ENCODE measurements at regions not wholly inside any gene's neighbourhood (a gene's known extent, or its start where the extent isn't known, plus 50 kb on each side); places are given as distances from the start of the nearest gene placed in this dataset.
"Not testable (repeated sequence)": the region's sequence is repeated elsewhere in the genome, so short reads cannot be mapped to it uniquely, and the experiment has no call there.

DNA sequence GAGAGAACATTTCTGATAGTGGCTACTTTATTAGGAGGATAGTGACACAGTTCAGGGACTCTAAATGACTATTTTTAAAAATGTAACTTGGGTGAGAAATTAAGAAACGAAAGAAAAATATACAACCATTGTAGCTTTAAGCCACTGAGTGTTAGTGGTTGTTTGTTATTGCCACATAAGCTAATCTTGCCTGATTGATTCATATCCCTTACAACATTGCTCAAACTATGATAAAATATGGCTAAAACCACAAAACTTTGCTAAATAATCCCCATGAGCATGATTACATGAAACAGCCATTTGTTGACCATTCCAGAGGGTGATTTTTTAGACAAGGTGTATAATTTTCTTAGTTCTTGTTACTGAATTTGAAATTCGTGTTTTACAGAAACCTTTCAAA, 343.4 kb downstream of the SLITRK5 start:
- Histone ChIP-seq H3K36me3 (replicated peaks; ENCODE audit: low read depth, low read length) (no peaks in the 10 kb centered on the region), H3K4me1 (ENCODE audit: low read length) (no peaks in the 10 kb centered on the region), H2AFZ (ENCODE audit: low read depth, low read length) (no peak overlapping the region)

GRCh38 chr13:88022431-88023208, 351.4 kb downstream of the SLITRK5 start:
- Histone ChIP-seq H3K27ac (ENCODE audit: low read length) (no peak overlapping the region), H3K36me3 (replicated peaks; ENCODE audit: low read depth, low read length) (no peaks in the 10 kb centered on the region), H3K9ac (ENCODE audit: low read length) (no peak overlapping the region), H2AFZ (ENCODE audit: low read depth, low read length) (no peak overlapping the region), H3K27me3 (ENCODE audit: low read depth, low read length) (no peaks in the 10 kb centered on the region), H3K9me3 (ENCODE audit: insufficient read depth, low read length) (peaks cover 9% of the 10 kb centered on the region; the same call in 1 of the 2 replicates), H4K20me1 (ENCODE audit: insufficient read depth, low read length) (no peaks in the 10 kb centered on the region), H3K79me2 (ENCODE audit: low read length) (no peaks in the 10 kb centered on the region), H3K4me2 (ENCODE audit: low read length) (no peak overlapping the region), H3K4me3 (ENCODE audit: low read length) (no peak overlapping the region), H3K4me1 (ENCODE audit: low read length) (no peaks in the 10 kb centered on the region)
- no peak for TF ChIP-seq EZH2phosphoT487 (IDR thresholded peaks at IDR 0.05; ENCODE audit: low read depth)
- no peak for TF ChIP-seq CTCF (IDR thresholded peaks at IDR 0.05; ENCODE audit: low read depth, low read length)

More for the DNA sequence above, 343.4 kb downstream of the SLITRK5 start:
- Histone ChIP-seq H3K4me2 (ENCODE audit: low read length) (no peak overlapping the region), H3K27me3 (ENCODE audit: low read depth, low read length) (no peaks in the 10 kb centered on the region), H3K9me3 (ENCODE audit: insufficient read depth, low read length) (no peaks in the 10 kb centered on the region), H3K79me2 (ENCODE audit: low read length) (no peaks in the 10 kb centered on the region), H3K27ac (ENCODE audit: low read length) (no peak overlapping the region), H3K4me3 (ENCODE audit: low read length) (no peak overlapping the region), H3K9ac (ENCODE audit: low read length) (no peak overlapping the region), H4K20me1 (ENCODE audit: insufficient read depth, low read length) (no peaks in the 10 kb centered on the region)
- TF ChIP-seq EZH2phosphoT487 (IDR thresholded peaks at IDR 0.05; ENCODE audit: low read depth) (no peak), CTCF (IDR thresholded peaks at IDR 0.05; ENCODE audit: low read depth, low read length) (no peak)

DNA sequence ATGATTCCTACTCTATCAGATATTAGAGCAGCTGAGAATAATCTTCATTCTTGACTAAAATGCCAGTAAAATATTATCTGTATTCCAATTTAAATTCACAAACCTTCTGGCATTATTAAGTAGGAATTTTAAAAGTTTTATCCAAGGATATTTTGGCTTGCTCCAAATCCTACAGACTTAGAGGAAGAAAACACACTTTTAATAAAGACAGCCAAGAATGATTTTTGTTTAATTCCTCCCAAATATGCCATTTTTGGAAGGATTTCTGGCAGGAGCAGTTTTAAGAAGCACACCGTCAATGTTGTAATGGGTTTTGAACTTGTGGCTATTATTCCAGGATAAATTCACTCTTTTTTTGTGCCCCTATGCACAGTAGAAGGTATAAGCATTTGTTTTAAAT, 355.1 kb downstream of the SLITRK5 start:
- no peak for TF ChIP-seq EZH2phosphoT487 (IDR thresholded peaks at IDR 0.05; ENCODE audit: low read depth)
- no peak for TF ChIP-seq CTCF (IDR thresholded peaks at IDR 0.05; ENCODE audit: low read depth, low read length)
- no peak overlapping the region for H3K4me2 ChIP-seq (ENCODE audit: low read length)
- no peaks in the 10 kb centered on the region for H3K27me3 ChIP-seq (ENCODE audit: low read depth, low read length)
- H3K4me1 ChIP-seq (ENCODE audit: low read length): no peaks in the 10 kb centered on the region
- H2AFZ ChIP-seq (ENCODE audit: low read depth, low read length): no peak overlapping the region
- H3K4me3 ChIP-seq (ENCODE audit: low read length): no peak overlapping the region
- no peak overlapping the region for H3K9ac ChIP-seq (ENCODE audit: low read length)
- 0 out of 2 replicates have a peak, but pooled peaks cover 5% of the 10 kb centered on the region for H3K9me3 ChIP-seq (ENCODE audit: insufficient read depth, low read length)
- H3K27ac ChIP-seq (ENCODE audit: low read length): no peak overlapping the region
- no peaks in the 10 kb centered on the region for H3K36me3 ChIP-seq (replicated peaks; ENCODE audit: low read depth, low read length)
- H3K79me2 ChIP-seq (ENCODE audit: low read length): no peaks in the 10 kb centered on the region
- no peaks in the 10 kb centered on the region for H4K20me1 ChIP-seq (ENCODE audit: insufficient read depth, low read length)

DNA sequence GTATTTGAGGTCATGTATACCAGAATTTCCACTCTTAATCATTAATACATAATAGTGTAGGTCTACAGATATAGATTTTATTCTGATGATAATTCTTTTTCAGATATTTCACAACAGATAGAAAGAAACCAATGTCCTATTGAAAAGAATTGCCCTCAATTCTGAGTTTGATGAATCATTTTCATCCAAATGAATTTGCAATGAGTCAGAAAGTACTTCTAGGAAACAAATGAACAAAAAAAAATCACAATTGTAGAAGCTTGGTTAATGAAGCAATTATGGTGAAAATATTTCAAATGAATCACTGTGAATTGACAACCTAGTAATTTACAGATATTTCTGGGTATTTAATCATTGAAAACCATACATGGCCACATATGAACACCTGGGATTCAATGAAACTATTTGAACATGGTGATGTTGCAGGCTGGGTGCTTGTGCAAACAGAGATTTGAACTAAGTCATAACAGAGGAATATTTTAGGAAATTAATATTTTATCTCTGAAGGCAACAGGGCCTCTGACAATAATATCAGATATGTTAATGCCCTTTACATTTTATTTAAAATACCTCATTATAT, 360.9 kb downstream of the SLITRK5 start:
- Histone ChIP-seq H3K27ac (ENCODE audit: low read length) (no peak overlapping the region), H3K9me3 (ENCODE audit: insufficient read depth, low read length) (no peaks in the 10 kb centered on the region), H3K9ac (ENCODE audit: low read length) (no peak overlapping the region), H3K4me2 (ENCODE audit: low read length) (no peak overlapping the region), H3K36me3 (replicated peaks; ENCODE audit: low read depth, low read length) (no peaks in the 10 kb centered on the region), H3K4me3 (ENCODE audit: low read length) (no peak overlapping the region), H2AFZ (ENCODE audit: low read depth, low read length) (no peak overlapping the region), H4K20me1 (ENCODE audit: insufficient read depth, low read length) (no peaks in the 10 kb centered on the region), H3K4me1 (ENCODE audit: low read length) (no peaks in the 10 kb centered on the region), H3K79me2 (ENCODE audit: low read length) (no peaks in the 10 kb centered on the region), H3K27me3 (ENCODE audit: low read depth, low read length) (no peaks in the 10 kb centered on the region)
- TF ChIP-seq EZH2phosphoT487 (IDR thresholded peaks at IDR 0.05; ENCODE audit: low read depth) (no peak), CTCF (IDR thresholded peaks at IDR 0.05; ENCODE audit: low read depth, low read length) (no peak)

GRCh38 chr13:88036205-88036604, 365.0 kb downstream of the SLITRK5 start:
- not testable (repeated sequence) for H3K4me2 ChIP-seq (ENCODE audit: low read length); H3K4me1 ChIP-seq (ENCODE audit: low read length); H3K9ac ChIP-seq (ENCODE audit: low read length); H2AFZ ChIP-seq (ENCODE audit: low read depth, low read length); H3K36me3 ChIP-seq (replicated peaks; ENCODE audit: low read depth, low read length); H3K9me3 ChIP-seq (ENCODE audit: insufficient read depth, low read length); H3K79me2 ChIP-seq (ENCODE audit: low read length); H3K27ac ChIP-seq (ENCODE audit: low read length); H3K27me3 ChIP-seq (ENCODE audit: low read depth, low read length); H4K20me1 ChIP-seq (ENCODE audit: insufficient read depth, low read length); H3K4me3 ChIP-seq (ENCODE audit: low read length)

Measured in OCI-LY3 (cell line).